Caco-2 (cell line): ENCODE measurements at regions not wholly inside any gene's neighbourhood (a gene's known extent, or its start where the extent isn't known, plus 50 kb on each side); places are given as distances from the start of the nearest gene placed in this dataset.

ENCODE experiments used
- BruUV-seq: library from RNA; stranded (reverse); fragments of 400-500 nt; replicated peaks from 2 replicates; lab custom pipeline; 2021; lab: Mats Ljungman, UMichigan
- CTCF ChIA-PET: fragments of 300-600 bp; sonication (Branson Sonifier 250); formaldehyde crosslinking; loops from one replicate; lab custom pipeline; 2022; ENCODE audit warnings: antibody characterized with exemption; lab: Charles Lee
- POLR2A ChIA-PET: fragments of 300-600 bp; sonication (Branson Sonifier 250); formaldehyde crosslinking; loops from one replicate; lab custom pipeline; 2022; ENCODE audit warnings: antibody characterized with exemption; lab: Charles Lee
- DNase-seq, 2 experiments: peaks; one replicate each; pipeline versions ENCODE4 v3.0.0 to v3.0.0-alpha.2; 2020 to 2022
- H3K27me3 ChIP-seq: replicated peaks from 2 replicates; pipeline ENCODE4 v1.6.0; 2011; ENCODE audit warnings: low read length; ENCODE audit not compliant: control insufficient read depth, insufficient read depth
- H3K36me3 ChIP-seq: 2 replicates; pipeline ENCODE4 v1.5.1; 2011; ENCODE audit warnings: low read length; ENCODE audit not compliant: control insufficient read depth, insufficient read depth
- H3K4me1 ChIP-seq: fragments of 250-450 bp; sonication (Bioruptor Pico); 2 replicates; pipeline ENCODE4 v1.5.1; 2020; ENCODE audit warnings: mild to moderate bottlenecking
- H3K4me3 ChIP-seq: 2 replicates; pipeline ENCODE4 v1.5.1; 2011; ENCODE audit warnings: low read depth, mild to moderate bottlenecking, control low read depth, low read length
- H3K9me3 ChIP-seq: fragments of 250-450 bp; sonication (Bioruptor Pico); 2 replicates; pipeline ENCODE4 v1.5.1; 2020; ENCODE audit warnings: mild to moderate bottlenecking, moderate library complexity
- H3K27ac Mint-ChIP-seq: one replicate; pipeline ENCODE4 v1.8.0; 2022; ENCODE audit warnings: mixed read lengths; ENCODE audit not compliant: unreplicated experiment
- H3K27me3 Mint-ChIP-seq: one replicate; pipeline ENCODE4 v1.8.0; 2022; ENCODE audit warnings: mixed read lengths; ENCODE audit not compliant: insufficient read depth, unreplicated experiment
- H3K36me3 Mint-ChIP-seq: one replicate; pipeline ENCODE4 v1.8.0; 2022; ENCODE audit warnings: mild to moderate bottlenecking, mixed read lengths; ENCODE audit not compliant: insufficient read depth, unreplicated experiment
- H3K4me1 Mint-ChIP-seq: one replicate; pipeline ENCODE4 v1.8.0; 2022; ENCODE audit warnings: low read depth, mixed read lengths; ENCODE audit not compliant: unreplicated experiment
- H3K4me3 Mint-ChIP-seq: one replicate; pipeline ENCODE4 v1.8.0; 2022; ENCODE audit warnings: mild to moderate bottlenecking, moderate library complexity, mixed read lengths; ENCODE audit not compliant: unreplicated experiment
- H3K9me3 Mint-ChIP-seq: one replicate; pipeline ENCODE4 v1.8.0; 2022; ENCODE audit warnings: mixed read lengths; ENCODE audit not compliant: unreplicated experiment
- CTCF ChIP-seq, 2 experiments: fragments of 200-600 bp in 1 of 2; IDR thresholded peaks; 1 replicate in 1 of 2; 2 replicates in 1 of 2; pipeline versions ENCODE4 v1.5.1 to v1.8.0; 2011 to 2022; ENCODE audit warnings: antibody characterized with exemption in 1 of 2, control low read depth in 1 of 2, inconsistent platforms in 1 of 2, low read depth in 1 of 2, low read length in 1 of 2, mild to moderate bottlenecking in 1 of 2, moderate library complexity in 1 of 2; ENCODE audit not compliant: insufficient read depth in 1 of 2, severe bottlenecking in 1 of 2, unreplicated experiment in 1 of 2
- intact Hi-C: fragments of 100-400 bp; cut with micrococcal nuclease; formaldehyde crosslinking; loops from one replicate; pipeline ENCODE4 v1.10.0; 2022; ENCODE audit not compliant: unreplicated experiment

- Histone ChIP-seq H3K27me3 (no peaks in the 10 kb centered on the region), H3K36me3 (no peaks in the 10 kb centered on the region), H3K4me1 (no peaks in the 10 kb centered on the region), H3K4me3 (no peak overlapping the region), H3K9me3 (no peaks in the 10 kb centered on the region)
- DNase-seq, result no peak
- POLR2A ChIA-PET, result no interaction called here
- H3K4me1 Mint-ChIP-seq, result no peaks in the 10 kb centered on the region
- TF ChIP-seq CTCF (IDR thresholded peaks at IDR 0.05; ENCODE audit: insufficient read depth in 1 of 2, low read depth in 1 of 2, low read length in 1 of 2, severe bottlenecking in 1 of 2, unreplicated experiment in 1 of 2), result no peak
- no TSS peak for BruUV-seq
- CTCF ChIA-PET, result no interaction called here
- intact Hi-C loops, result no loop called here
- no peaks in the 10 kb centered on the region for H3K36me3 Mint-ChIP-seq
- H3K4me3 Mint-ChIP-seq, result no peak overlapping the region
- H3K9me3 Mint-ChIP-seq, result no peaks in the 10 kb centered on the region
- H3K27me3 Mint-ChIP-seq, result peaks cover 6% of the 10 kb centered on the region
- no peak overlapping the region for H3K27ac Mint-ChIP-seq
Observed at GRCh38 chr4:156521631-156522030, 450.0 kb downstream of the PDGFC start.

GRCh38 chr4:156517956-156518355 lies 453.6 kb downstream of the PDGFC start:
- no peaks in the 10 kb centered on the region for H3K36me3 Mint-ChIP-seq
- Histone ChIP-seq H3K27me3 (no peaks in the 10 kb centered on the region), H3K9me3 (no peaks in the 10 kb centered on the region), H3K36me3 (no peaks in the 10 kb centered on the region), H3K4me3 (no peak overlapping the region), H3K4me1 (no peaks in the 10 kb centered on the region)
- no peaks in the 10 kb centered on the region for H3K4me1 Mint-ChIP-seq
- ChIA-PET CTCF (no interaction called here), POLR2A (no interaction called here)
- no peaks in the 10 kb centered on the region for H3K9me3 Mint-ChIP-seq
- no TSS peak for BruUV-seq
- no peak for DNase-seq
- no peak for TF ChIP-seq CTCF (IDR thresholded peaks at IDR 0.05; ENCODE audit: insufficient read depth in 1 of 2, low read depth in 1 of 2, low read length in 1 of 2, severe bottlenecking in 1 of 2, unreplicated experiment in 1 of 2)
- H3K27ac Mint-ChIP-seq, result no peak overlapping the region
- H3K4me3 Mint-ChIP-seq, result no peak overlapping the region
- H3K27me3 Mint-ChIP-seq, result peaks cover 9% of the 10 kb centered on the region
- intact Hi-C loops, result no loop called here

DNA sequence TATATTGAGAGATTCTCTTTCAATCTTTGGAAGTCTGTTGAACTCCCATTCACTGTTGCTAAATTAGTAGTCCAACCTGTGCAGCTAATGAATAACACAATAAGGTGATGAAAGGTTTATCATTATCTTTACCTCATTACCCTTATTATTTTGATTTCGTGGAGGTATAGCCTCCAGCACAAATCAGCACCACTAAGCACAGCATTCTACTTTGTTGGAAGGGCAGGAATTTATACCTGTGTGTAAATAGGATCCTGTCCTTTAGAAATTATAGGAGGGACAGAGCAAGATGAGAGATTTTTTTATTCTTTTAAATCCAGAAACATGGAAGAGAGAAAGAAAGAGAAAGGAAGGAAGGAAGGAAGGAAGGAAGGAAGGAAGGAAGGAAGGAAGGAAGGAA lies 454.1 kb downstream of the PDGFC start:
- Mint-ChIP-seq H3K4me3 (no peak overlapping the region), H3K27me3 (peaks cover 9% of the 10 kb centered on the region), H3K27ac (no peak overlapping the region), H3K4me1 (no peaks in the 10 kb centered on the region), H3K36me3 (no peaks in the 10 kb centered on the region), H3K9me3 (no peaks in the 10 kb centered on the region)
- Histone ChIP-seq H3K36me3 (no peaks in the 10 kb centered on the region), H3K4me3 (no peak overlapping the region), H3K9me3 (no peaks in the 10 kb centered on the region), H3K4me1 (no peaks in the 10 kb centered on the region), H3K27me3 (no peaks in the 10 kb centered on the region)
- TF ChIP-seq CTCF (IDR thresholded peaks at IDR 0.05; ENCODE audit: insufficient read depth in 1 of 2, low read depth in 1 of 2, low read length in 1 of 2, severe bottlenecking in 1 of 2, unreplicated experiment in 1 of 2), result no peak
- no TSS peak for BruUV-seq
- ChIA-PET CTCF (no interaction called here), POLR2A (no interaction called here)
- intact Hi-C loops, result no loop called here
- DNase-seq, result no peak
